ENCODE measurements at regions not wholly inside any gene's neighbourhood (a gene's known extent, or its start where the extent isn't known, plus 50 kb on each side); places are given as distances from the start of the nearest gene placed in this dataset.

GRCh38 chr14:21985081-21985480, 311.5 kb upstream of the OR4E1 start:
- Histone ChIP-seq H4K20me1 (ENCODE audit: insufficient read depth) (no peaks in the 10 kb centered on the region), H3K27ac (no peak overlapping the region), H3K27me3 (ENCODE audit: insufficient read depth, low read depth) (no peaks in the 10 kb centered on the region), H3K4me1 (replicated peaks; ENCODE audit: insufficient read depth) (no peaks in the 10 kb centered on the region), H3K36me3 (ENCODE audit: low read depth) (no peaks in the 10 kb centered on the region), H3K4me3 (no peak overlapping the region), H3K79me2 (ENCODE audit: low read depth) (no peaks in the 10 kb centered on the region), H3K9me2 (ENCODE audit: insufficient read depth) (no peaks in the 10 kb centered on the region), H2AFZ (no peak overlapping the region), H3K9me3 (ENCODE audit: insufficient read depth, low read depth) (no peaks in the 10 kb centered on the region), H3F3A (ENCODE audit: insufficient read depth, low read depth) (no peaks in the 10 kb centered on the region), H3K4me2 (no peak overlapping the region)
- BruUV-seq (replicated peaks) = no TSS peak
- TF ChIP-seq CTCF (conservative IDR thresholded peaks at IDR 0.05) (no peak), EZH2 (IDR thresholded peaks at IDR 0.05; ENCODE audit: low read depth) (no peak)
- ChIA-PET CTCF (no interaction called here), POLR2A (ENCODE audit: unreplicated experiment) (no interaction called here)
- intact Hi-C loops (cut with micrococcal nuclease; ENCODE audit: unreplicated experiment) = no loop called here
- no peak for DNase-seq

GRCh38 chr14:21978999-21979314, 305.3 kb upstream of the OR4E1 start:
- no TSS peak for BruUV-seq (replicated peaks)
- DNase-seq = no peak
- H3K4me1 ChIP-seq (replicated peaks; ENCODE audit: insufficient read depth) = no peaks in the 10 kb centered on the region
- TF ChIP-seq CTCF (conservative IDR thresholded peaks at IDR 0.05) (no peak), EZH2 (IDR thresholded peaks at IDR 0.05; ENCODE audit: low read depth) (no peak)
- H3K4me2 ChIP-seq = no peak overlapping the region
- ChIA-PET POLR2A (ENCODE audit: unreplicated experiment) (no interaction called here), CTCF (interaction anchor here (1.2 kb wide), 1 partner anchor 127 kb away, joined by 3 read pairs; no protein-coding TSS in a partner anchor)
- no peak overlapping the region for H3K4me3 ChIP-seq
- H3K27ac ChIP-seq = no peak overlapping the region
- no peaks in the 10 kb centered on the region for H3K36me3 ChIP-seq (ENCODE audit: low read depth)
- H3K9me3 ChIP-seq (ENCODE audit: insufficient read depth, low read depth) = no peaks in the 10 kb centered on the region
- H3F3A ChIP-seq (ENCODE audit: insufficient read depth, low read depth) = no peaks in the 10 kb centered on the region
- no peaks in the 10 kb centered on the region for H3K9me2 ChIP-seq (ENCODE audit: insufficient read depth)
- H2AFZ ChIP-seq = no peak overlapping the region
- H4K20me1 ChIP-seq (ENCODE audit: insufficient read depth) = no peaks in the 10 kb centered on the region
- no peaks in the 10 kb centered on the region for H3K79me2 ChIP-seq (ENCODE audit: low read depth)
- intact Hi-C loops (cut with micrococcal nuclease; ENCODE audit: unreplicated experiment) = no loop called here
- no peaks in the 10 kb centered on the region for H3K27me3 ChIP-seq (ENCODE audit: insufficient read depth, low read depth)

GRCh38 chr14:21978184-21978998, 304.8 kb upstream of the OR4E1 start:
- Histone ChIP-seq H3F3A (ENCODE audit: insufficient read depth, low read depth) (no peaks in the 10 kb centered on the region), H3K36me3 (ENCODE audit: low read depth) (no peaks in the 10 kb centered on the region), H4K20me1 (ENCODE audit: insufficient read depth) (no peaks in the 10 kb centered on the region), H3K4me2 (no peak overlapping the region), H2AFZ (no peak overlapping the region), H3K27ac (no peak overlapping the region), H3K9me3 (ENCODE audit: insufficient read depth, low read depth) (no peaks in the 10 kb centered on the region), H3K27me3 (ENCODE audit: insufficient read depth, low read depth) (no peaks in the 10 kb centered on the region), H3K9me2 (ENCODE audit: insufficient read depth) (no peaks in the 10 kb centered on the region), H3K4me1 (replicated peaks; ENCODE audit: insufficient read depth) (no peaks in the 10 kb centered on the region), H3K4me3 (no peak overlapping the region), H3K79me2 (ENCODE audit: low read depth) (no peaks in the 10 kb centered on the region)
- intact Hi-C loops (cut with micrococcal nuclease; ENCODE audit: unreplicated experiment) = no loop called here
- DNase-seq = peak; percentile 24 to 34
- TF ChIP-seq CTCF (conservative IDR thresholded peaks at IDR 0.05) (peak; percentile 77), EZH2 (IDR thresholded peaks at IDR 0.05; ENCODE audit: low read depth) (no peak)
- BruUV-seq (replicated peaks) = no TSS peak
- ChIA-PET POLR2A (ENCODE audit: unreplicated experiment) (no interaction called here), CTCF (interaction anchor here (1.2 kb wide), 1 partner anchor 127 kb away, joined by 3 read pairs; no protein-coding TSS in a partner anchor)

Measured in PC-9 (cell line).